NCI-H1694 (cell line): ENCODE measurements at regions not wholly inside any gene's neighbourhood (a gene's known extent, or its start where the extent isn't known, plus 50 kb on each side); places are given as distances from the start of the nearest gene placed in this dataset.

Experiments used
- DNase-seq: peaks from one replicate; lab custom pipeline; 2025; lab: John Stamatoyannopoulos, UW

- no peak for DNase-seq
Observed at GRCh38 chr18:72470391-72470790, 73.8 kb downstream of the CBLN2 start.

GRCh38 chr18:72468021-72468710, 76.0 kb downstream of the CBLN2 start:
- no peak for DNase-seq

- DNase-seq = no peak
Observed at GRCh38 chr18:72460210-72460680, 83.9 kb downstream of the CBLN2 start.

DNA sequence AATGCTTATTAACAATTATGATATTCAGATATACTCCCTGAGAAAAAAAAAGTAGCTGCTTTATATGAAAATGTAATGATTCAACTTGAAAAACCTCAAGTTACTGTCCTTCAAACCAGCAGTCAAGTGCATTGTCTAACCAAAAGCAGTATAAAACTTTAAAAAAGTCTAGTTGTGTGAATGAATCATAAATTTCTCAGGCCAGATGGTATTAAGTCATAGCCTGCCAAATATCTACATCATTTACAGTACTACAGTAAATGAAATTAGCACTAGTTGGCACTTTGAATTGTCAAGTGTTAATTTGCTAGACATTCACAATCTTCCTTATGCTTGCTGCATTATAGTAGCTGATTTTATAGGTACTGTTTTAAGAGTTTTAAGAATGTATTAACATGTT, 85.9 kb downstream of the CBLN2 start:
- DNase-seq = no peak

DNA sequence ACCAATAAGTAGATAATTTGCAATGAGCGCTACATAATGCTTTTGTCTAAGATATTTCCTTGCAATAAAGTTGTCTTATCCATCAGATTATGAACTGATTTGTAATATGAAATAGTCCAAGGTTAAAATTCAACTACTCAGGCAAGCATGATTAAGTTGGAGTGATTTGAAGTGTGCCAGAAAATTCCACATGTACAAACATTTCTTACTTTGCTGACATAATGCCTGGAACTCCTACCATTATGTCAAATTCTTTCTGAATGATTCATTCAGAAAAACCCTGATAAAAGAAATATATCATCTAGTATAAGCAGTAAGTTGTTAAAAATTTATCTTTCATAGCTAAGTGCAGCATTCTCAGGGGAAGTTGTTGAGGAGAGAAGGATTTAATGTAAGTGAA, 87.3 kb downstream of the CBLN2 start:
- no peak for DNase-seq

GRCh38 chr18:72452328-72452727, 91.8 kb downstream of the CBLN2 start:
- DNase-seq = no peak

DNA sequence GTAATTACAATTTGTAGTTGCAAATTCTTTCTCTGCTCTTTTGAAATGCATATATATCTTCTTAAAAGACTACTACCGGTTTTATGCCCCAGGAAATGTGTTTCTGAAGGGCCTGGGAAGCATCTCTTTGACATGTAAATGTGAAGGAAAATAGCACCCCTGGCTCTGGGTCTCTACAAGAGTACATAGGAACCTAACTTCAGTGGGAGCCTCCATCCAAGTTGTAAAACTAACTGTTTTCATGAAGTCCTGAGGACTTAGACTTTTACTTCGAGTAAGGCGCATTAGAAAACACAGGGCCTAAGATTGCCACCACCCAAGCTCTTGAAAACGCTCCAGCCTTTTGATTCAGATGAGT, 99.4 kb downstream of the CBLN2 start:
- DNase-seq = no peak

DNA sequence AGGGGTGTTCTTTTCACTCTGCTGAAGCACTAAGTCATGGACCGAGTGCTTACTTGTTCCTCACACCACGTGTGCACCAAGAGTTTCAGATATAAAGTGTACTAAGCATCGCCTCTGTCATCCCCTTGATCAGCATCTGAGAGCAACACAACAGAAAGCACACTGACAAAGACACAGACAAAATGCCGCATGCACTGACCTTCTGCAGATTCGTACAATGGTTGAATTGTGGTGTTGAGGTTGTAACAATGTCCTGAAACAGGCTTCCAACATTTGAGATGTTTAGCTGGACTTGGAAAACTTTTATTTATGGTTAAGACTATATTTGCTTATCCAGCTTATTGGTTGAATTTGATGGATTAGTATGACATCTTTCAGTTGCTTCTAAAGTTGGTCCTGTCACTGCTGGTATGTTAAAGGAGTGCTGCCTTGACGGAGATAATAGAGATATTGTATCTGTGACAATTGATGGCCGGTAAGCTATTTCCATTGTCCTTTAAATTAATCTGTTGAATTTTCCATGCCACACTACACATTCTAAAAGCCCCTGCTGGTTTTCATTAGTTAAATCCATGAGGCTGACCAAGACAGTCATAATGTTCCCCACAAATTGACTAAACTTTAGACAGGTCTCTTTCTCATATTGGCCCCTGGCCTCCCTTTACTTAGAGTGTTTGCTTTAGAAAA, 99.9 kb downstream of the CBLN2 start:
- no peak for DNase-seq

DNA sequence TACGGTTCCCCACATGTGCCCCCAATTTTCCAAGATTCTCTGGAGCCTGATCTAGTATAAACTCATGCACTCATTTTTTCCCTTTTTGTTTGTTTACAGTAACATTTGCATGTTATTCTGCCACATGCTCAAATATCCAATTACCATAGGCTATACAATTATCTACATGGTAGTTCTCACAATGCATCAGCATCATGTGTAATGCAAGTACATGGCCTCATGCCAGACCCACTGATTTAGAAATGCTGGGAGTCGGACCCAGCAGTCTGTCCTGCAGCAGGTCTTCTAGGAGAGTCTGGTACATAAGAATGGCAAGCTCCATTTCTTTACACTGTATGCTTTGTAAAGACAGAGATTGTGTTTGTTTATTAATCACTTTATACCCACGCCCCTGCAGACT, 107.7 kb downstream of the CBLN2 start:
- no peak for DNase-seq

DNA sequence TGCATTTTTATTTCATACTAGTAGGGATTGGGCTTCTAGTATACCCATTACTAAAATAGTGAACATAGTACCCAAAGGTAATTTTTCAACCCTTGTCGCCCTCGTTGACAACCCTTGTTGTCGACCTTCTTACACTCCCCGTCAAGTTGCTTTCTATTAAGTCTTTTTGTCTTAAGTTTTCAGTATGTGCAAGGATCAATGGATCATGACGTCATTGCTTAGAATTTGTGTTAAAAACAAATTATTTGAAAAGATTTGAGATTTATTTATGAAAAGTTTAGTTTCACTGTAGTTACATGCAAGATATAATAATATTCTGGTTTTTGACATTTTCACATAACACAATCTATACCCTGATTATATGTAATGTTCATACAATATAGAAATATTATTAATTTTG, 110.4 kb downstream of the CBLN2 start:
- no peak for DNase-seq

DNA sequence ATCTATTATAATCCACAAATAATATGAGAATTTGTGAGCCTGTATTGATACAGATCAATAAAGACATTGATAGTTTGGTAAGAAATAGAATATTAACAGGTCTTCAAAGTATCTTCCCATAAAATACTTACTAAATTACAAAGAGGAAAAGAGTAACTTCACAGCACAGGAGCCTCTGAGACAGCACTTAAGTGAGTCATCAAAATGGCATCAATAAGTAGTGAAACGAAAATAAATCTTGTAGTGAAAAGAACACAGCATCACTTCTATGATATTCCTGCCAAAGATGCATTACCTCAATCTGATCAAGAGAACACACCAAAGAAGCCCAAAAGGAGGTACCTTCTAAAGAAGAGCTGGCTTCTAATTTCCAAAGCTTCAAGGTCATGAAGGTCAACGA, 116.4 kb downstream of the CBLN2 start:
- DNase-seq = no peak

GRCh38 chr18:72419914-72420313, 124.2 kb downstream of the CBLN2 start:
- no peak for DNase-seq

GRCh38 chr18:72412927-72413326, 131.2 kb downstream of the CBLN2 start:
- no peak for DNase-seq

DNA sequence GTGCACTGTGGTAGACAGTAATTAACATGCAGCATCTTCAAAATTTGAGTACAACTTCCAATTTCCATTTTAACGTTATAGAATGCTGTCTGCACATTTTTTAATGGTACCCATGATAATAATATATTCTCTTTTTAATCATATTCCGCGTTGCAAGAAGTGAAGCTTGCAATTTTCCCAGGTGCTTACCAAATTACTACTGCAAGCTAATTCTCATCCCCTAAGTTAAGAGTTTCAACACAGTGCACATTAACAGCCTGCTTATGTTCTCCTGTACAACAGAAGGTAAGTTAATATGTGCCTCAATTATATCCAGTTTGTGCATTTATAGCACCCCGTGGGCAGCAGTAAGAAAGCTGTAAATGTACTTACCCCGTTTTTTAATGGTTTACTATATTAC, 132.9 kb downstream of the CBLN2 start:
- no peak for DNase-seq

- no peak for DNase-seq
Observed at GRCh38 chr18:72410399-72410798, 133.7 kb downstream of the CBLN2 start.

DNA sequence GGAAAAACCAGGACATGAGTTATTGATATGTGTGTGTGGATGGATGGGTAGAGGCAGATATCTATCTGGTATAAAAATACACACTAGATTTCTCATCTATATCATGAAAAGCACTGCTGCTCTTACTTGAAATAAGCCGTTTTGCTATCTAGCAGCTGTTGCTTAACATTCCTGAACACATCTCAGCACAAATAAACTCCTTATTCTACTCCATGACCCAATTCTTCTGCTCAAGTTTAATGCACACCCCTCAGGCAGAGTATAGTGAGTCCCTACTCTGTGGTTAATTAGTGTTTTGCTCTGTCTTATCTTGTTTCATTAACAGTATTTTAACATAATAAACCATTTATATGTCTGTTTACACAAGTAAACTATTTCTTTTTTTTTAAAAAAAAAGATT, 134.2 kb downstream of the CBLN2 start:
- DNase-seq = no peak

DNA sequence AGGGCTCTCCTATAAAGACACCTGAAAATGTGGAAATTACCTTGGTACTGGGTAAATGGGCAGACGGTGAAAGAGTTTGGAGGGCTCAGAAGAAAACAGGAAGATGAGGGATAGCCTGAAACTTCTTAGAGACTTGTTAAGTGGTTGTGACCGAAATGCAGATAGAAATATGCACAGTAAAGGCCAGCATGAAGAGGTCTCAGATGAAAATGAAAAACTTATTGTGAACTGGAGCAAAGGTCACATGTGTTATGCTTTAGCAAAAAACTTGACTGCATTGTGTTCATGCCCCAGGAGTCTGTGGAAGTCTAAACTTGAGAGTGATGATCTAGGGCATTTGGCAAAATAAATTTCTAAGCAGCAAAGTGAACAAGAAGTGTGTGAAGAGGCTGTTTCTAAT, 137.1 kb downstream of the CBLN2 start:
- DNase-seq = no peak

GRCh38 chr18:72391951-72392350, 152.2 kb downstream of the CBLN2 start:
- no peak for DNase-seq

GRCh38 chr18:72391427-72391826, 152.7 kb downstream of the CBLN2 start:
- DNase-seq = no peak

DNA sequence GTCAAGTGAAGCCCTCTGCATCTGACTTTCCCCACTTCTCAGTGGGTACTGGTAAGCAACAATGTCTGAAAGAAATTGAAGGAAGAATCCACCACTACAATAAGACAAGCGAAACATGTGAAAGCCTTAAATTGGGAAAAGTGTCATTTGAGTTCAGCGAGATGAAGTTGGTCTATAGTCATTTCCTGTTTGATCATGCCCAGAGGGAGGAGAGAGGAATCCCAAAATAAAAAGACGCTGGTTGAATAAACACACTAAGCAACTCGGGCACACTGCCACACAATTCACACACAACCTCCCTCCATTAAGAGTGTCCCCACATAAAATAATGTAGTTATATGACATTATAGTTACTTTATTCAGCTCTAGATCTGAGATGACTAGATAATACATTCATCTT, 166.1 kb downstream of the CBLN2 start:
- no peak for DNase-seq

GRCh38 chr18:72376256-72376655, 167.9 kb downstream of the CBLN2 start:
- no peak for DNase-seq

GRCh38 chr18:72375618-72376017, 168.5 kb downstream of the CBLN2 start:
- no peak for DNase-seq

DNA sequence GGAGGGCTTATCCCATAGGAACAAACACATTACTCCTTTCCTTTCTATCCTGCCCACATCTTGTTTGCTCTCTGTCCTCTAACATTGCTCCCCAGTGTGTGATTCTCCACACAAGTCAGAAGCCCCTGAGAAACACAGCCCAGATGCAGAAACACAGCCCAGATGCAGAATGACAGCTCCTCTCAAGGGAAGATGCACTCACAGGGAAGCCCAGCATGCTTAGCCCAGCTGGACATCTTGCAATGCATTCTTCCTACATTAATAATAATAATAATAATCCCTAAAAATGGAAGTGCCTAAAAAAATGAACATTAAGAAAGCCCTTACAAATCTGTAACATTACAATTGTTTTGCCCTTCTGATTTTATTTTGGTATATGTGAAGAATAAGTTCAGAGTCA, 172.1 kb downstream of the CBLN2 start:
- DNase-seq = no peak

GRCh38 chr18:72368308-72368707, 175.8 kb downstream of the CBLN2 start:
- no peak for DNase-seq
